GM19240 (cell line): ENCODE measurements at regions not wholly inside any gene's neighbourhood (a gene's known extent, or its start where the extent isn't known, plus 50 kb on each side); places are given as distances from the start of the nearest gene placed in this dataset.

Experiments used
- DNase-seq: peaks from one replicate; pipeline ENCODE4 v3.0.0; 2011; ENCODE audit warnings: low spot score; ENCODE audit not compliant: insufficient read length

DNA sequence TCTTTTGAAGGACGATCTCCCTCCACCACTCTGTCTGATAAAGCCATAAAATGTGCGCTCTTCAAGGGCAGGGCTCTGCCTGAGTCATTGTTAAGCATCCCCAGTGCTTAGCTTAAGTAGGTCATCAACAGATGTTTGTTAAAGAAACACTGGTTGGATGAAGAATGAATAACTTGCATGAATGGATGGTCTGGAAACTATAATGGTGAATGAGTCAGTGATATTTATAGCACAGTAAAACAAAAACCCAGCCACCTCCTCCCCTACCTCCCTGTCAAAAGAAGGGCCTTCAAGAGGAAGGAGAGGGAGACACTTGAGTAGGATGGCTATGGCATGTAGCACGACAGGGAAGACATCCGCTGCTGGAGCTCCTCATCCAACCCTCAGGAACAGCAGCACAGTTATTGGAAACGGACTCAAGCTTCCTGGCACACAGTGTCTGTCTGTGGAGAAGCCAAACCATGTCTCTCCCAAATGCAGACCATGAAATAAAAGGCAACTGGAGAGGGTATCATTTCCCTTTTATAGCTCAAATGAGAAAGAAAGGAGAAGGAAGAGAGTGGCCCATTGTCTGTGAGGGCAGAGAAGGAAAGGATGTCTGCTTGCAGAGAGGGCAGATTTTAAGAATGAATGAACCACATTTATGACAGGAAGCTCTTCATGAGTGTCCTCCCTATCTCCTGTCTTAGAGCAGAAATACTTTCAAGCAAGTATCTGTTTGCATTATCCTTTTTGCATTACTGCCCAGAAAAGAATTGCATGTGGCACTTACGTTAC, 183.5 kb upstream of the UBL3 start:
- no peak for DNase-seq

DNA sequence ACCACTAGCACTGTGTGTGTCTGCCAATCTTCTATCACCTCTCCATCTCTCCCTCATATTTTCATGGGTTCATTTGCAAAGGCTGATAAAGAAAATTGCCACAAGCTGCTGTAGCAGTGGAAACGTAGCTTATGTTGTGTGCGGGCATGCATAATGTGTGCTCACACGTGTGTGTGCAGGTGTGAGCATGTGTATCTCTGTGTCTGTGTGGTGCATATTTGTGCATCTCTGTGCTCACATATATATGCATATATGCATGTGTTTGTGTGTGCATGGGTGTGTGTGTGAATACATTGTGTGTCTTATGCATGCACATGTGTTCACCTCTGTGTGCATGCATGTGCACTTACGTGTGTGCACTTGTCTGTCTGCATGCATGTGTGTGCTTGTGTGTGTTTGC, 181.8 kb upstream of the UBL3 start:
- DNase-seq = no peak

DNA sequence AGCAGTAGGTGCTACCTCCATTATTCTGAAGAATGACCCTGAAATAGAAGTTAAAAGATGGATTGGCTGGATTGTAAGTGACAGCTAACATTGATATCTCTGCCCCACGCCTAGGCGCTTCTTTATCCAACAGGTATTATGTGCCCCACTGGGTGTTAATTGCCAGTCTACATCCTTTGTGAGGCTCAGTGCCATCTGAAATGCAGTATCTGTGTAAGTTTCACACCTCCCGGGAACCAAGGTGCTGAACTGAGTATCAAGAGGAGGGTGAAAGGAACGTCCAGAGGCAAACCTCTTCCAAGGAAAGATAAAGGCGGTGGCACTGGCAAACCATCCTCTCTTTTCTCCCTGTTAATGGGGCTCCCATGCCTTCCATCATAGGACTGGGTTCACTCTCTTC, 181.1 kb upstream of the UBL3 start:
- no peak for DNase-seq

DNA sequence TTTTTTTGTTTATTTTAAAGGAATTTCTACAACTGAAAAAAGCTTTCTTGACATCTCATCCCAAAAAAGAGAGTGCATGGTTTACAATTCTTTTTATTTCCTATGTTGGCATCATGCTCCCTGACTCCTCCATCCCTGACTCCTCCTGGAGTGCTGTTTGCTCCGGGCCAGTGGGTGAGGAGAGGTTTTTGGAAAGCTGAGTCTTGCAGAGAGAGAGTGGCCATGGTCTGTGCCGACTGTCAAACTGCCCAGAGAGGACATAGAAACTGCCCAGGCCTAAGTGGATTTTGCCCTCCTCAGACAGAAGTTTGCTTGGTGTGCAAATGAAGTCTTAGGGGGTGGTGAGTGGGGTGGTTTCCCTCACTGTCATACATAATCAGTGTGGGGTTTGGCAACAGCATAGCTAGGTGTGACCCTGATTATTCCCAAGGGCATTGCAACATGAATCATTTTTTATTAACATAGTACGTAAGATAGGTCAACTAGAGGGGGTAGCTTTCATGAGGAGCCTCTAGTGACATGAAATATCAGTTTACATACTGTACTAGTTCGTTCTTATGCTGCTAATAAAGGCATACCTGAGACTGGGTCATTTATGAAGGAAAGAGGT, 179.8 kb upstream of the UBL3 start:
- no peak for DNase-seq

DNA sequence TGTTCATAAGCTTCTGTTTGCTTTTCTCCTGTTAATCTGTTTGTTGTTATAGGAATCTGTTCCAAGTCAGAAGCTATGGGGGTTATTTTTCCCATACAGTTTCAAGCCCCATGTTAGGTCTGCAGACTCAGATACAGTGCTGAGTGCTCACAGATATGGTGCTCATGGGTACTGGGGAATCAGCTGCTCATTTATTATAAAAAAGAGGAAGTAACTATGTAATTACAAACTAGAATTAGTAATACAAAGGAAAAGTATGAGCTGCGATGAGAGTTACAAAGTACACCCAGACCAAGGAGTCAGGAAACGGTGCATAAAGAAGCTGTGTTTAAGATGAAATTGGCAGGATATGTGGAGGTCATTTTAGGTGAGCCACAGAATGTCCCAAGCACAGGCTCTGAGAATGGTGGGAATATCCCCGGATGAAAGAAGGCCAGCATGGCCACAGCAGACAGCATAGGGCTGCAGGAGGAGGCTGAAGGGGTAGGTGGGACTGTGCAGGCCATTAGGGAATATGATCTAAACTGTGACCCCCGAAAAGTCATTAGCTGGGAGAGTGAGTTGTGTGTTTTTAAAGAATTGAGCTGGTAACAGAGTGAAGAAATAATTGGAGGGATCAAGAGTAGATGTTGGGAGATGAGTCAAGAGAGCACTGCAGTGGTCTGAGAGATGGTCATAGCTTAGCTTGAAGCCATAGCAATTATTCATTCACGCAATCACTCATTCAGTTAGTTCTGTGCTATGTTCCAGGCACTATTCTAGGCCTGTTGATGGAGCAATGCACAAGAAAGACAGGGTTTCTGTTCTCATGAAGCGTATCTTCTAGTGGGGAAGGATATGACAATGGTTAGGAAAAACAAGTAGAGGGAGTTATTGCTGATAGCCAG, 177.4 kb upstream of the UBL3 start:
- DNase-seq = no peak

DNA sequence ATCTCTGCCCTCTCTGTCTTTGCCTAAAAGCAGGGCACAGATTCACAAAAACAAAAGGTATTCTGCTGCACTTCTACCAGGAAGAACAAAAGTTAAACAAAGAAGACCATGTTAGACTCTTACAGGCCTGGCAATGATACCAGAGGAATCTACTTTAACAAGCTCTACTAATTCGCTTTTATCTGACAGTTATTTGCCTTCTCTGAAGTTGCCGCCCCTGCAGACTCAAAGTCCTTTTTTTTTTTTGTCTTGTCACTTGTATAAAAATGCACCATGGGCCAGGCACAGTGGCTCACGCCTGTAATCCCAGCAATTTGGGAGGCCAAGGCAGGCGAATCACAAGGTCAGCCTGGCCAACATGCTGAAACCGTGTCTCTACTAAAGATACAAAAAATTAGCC, 176.5 kb upstream of the UBL3 start:
- no peak for DNase-seq

DNA sequence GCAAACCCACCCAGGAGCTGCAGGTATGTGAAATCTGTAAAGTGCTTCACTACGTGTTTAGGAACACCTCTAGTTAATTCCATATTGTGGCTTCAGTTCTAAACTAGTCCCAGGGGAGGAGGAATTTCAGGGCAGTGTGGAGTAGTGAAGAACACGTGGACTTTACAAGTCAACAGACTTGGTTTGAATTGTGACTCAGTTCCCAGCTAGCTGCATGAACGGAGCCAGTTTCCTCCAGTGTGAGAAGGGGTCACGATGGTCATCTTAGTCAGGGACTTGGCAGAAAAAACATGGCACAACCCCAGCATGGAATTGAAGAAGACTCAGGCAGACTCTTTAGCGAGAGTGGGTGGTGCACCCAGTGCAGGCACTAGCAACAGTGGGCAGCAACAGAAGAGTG, 175.7 kb upstream of the UBL3 start:
- no peak for DNase-seq

DNA sequence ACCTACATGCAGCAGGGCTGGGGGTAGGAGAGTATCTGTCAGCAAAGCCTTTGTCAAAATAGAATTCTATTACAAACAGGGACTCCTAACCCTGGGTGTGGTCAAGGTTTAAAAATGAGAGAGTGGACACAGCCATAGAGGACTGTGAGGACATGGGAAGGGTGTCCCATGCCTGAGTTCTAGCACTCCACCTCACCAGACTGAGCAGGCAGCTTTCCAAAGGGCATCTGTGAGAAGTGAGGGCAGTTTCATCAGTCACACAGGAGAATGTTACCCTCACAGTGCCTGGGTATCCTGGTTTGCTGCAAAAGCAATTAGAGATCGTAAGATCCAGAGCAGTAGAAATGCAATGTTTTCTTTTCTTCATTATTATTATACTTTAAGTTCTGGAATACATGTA, 174.9 kb upstream of the UBL3 start:
- DNase-seq = no peak

DNA sequence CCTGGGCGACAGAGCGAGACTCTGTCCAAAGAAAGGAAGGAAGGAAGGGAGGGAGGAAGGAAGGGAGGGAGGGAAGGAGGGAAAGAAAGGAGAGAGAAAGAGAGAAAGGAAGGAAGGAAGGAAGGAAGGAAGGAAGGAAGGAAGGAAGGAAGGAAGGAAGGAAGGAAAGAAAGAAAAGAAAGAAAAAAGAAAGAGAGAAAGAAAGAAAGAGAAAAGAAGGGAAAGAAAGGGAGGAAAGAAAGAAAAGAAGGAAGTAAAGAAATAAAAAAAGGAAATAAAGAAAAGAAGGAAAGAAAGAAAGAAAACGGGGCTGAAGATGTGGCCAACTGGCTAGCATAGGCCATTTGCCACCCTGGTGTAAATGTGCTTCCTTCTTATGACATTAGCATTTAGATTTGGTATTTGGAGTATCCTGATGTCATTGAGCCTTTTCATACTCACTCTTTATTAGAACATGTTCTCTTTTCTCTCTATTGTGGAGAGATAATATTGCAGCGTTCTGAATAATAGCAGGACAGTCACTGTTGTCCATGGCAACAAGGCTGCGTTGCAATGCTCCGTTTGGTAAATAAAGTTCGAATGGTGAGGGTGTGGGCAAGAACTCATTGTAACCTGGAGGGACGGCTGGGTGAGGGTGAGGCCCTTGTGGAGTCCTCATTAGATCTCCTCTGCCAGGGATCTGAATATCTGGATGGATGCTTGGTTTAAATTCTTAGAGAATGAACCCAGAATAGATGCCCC, 173.9 kb upstream of the UBL3 start:
- DNase-seq = no peak

DNA sequence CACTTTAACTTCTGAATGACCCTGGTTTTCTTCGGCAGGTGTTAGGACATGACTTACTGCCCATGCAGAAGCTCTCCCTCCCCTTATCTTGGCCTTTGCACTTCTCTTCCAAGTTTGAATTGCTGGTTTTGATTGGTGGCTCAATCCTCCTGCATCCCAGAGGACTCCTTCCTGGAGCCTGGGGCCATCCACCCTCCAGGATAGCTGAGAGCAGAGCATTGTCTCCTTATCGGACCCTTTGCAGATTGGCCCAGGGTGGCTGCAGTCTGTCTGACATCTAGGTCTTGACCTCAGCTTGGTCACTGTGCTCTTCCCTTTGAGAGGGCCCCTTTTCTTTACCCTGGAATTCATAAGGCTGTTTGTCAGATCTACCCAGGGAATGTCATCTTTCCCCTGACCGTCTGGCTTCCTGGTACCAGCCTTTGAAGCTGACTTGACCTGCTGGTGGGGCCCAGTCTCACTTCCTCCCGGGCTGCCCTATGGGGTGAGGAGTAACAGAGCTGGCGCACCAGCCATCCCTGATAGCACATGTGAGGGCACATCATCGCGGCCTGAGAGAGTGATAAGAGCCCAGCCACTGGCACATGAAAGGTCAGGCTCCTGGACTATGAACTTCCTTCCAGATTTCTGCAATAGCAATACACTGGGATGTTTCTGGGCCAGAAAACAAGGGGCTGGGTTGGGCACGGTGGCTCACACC, 172.9 kb upstream of the UBL3 start:
- DNase-seq = no peak

DNA sequence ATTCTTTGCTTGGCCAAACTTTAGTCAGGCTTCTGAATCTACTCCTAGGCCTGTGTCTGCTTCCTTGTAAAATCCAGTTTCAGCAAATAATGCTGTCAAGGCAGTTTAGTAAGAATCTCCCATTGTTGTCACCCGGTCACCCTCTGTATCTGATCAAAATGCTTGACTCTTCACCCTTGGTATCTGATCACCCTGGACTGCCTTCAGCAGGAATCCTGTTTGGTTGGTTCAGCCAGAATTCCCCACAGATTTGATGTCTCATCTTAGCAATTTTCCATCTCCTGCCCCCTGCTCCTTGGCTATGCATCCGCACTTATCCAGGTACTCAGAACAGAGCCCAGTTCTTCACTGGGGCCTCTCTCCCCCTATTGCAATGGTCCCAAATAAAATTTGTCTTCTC, 172.4 kb upstream of the UBL3 start:
- DNase-seq = no peak

DNA sequence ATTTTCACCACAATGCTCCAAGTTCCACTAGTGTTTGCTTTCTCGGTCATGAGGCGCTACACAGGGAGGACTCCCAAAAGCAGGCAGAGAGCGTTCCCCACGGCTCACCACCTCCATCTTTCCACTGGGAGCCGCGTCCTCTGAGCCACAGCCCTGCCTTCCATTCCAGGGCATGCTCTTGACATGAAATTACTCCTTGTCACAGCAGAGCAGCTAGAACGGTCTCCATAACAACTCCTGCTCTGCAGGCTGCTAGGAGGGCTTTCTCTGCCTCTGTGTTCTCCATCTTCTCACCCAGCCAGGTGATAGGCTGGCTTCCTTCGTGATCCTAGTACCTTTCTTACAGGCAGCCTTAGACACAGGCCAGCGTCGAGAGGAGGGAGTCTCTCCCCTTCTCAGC, 171.8 kb upstream of the UBL3 start:
- no peak for DNase-seq

DNA sequence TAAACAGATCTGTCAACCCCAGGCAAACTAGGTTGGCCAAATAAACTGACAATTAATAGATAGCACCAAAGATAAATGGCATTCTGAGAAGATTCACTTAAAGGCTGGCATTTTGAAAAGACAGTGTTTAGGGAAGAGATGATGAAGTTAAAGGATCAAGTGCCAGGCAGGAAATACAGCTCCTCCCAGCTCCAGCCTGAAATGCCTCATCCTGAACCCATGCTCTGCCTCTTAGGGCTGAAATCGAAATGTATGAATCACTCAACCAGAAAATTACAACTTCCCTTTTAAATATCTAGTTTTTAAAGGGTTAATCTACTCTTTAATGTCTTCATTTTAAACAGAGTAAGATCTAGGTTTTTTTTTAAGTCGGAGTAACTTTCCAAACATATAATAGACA, 171.2 kb upstream of the UBL3 start:
- DNase-seq = no peak

DNA sequence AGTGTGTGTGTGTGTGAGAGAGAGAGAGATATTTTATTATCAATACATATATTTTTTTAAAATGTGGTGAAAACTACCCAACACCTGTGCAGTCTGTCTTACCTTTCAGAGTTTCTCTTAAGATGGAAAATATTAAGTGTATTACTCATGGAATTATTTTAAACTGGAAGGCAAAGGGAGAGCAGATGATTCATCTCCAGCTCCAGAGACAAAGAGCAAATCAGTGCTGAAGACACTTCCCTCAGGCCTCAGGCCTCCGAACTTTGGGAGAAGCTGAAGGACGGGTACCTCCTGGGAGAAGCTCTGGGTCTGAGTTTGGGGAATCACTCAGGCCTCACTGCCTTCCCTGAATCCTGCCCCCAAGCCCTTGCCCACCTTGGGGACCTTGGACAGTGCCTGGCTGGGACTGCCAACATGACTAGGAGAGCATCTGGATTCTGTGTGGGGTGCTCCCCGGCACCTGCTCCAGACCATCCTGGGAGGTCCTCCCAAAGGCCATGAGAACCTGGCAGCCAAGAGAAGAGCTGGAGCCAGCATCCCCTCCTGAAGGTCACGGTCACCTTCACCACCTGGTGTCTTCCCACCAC, 170.4 kb upstream of the UBL3 start:
- no peak for DNase-seq

DNA sequence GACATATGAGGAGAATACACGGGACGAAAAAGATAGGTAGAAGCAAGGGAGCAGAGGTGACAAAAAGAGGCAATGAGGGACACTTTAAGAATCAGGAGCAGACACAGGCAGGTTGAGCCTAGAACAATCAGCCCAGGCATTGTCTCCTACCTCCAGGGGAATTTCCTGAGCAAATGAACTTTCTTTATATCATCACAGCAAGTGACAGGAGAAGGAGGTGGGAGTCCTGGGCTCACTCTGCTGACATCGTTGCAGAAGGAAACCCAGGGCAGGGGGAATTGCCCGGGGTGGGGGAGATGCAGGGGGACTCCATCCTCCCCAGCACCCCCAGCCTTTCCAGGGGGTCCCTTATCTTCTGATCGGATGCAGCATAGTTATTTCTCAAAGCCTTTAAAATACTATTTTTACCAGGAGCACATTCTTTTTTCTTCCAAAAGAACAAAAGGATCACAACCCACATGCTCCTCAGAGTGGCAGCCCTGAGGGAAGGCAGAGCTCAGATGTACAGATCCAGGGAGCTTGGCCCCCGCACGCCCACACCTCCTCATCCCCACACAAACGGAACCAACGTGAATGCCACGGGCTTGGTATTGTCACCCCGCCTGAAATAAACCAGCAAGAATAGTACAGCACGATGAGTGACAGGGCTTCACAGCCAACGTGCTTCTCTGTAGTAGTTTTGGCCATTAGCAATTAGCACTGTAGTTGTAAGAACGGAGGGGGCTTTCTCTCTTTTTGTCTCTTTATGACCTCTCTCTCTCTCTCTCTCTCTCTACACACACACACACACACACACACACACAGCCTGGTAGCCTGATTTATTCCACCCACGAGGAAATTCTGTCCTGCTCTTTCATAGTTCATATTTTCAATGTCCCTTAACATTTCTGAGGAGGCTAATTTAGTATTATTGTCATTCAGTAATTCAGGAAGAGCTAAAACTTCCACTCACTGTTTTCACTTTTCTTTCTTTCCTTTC, 169.5 kb upstream of the UBL3 start:
- DNase-seq = no peak

DNA sequence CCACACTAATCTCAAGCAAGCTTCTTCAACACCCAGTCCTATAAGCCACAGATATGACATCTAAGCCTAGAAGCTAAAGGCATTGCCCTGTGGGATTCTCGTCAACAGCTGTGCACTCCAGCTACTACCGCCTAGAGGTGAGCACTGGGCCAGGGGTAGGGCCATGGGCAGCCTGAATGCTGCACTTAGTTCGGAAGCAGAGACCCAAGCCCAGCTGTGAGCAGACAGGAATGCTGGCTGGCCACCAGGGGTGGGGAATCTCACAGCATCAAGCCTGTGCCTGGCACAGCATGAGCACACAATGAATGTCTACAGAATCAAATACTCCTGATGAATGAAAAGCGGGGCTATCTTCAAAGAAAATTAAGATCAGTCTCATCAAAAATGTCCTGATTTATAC, 167.5 kb upstream of the UBL3 start:
- no peak for DNase-seq

DNA sequence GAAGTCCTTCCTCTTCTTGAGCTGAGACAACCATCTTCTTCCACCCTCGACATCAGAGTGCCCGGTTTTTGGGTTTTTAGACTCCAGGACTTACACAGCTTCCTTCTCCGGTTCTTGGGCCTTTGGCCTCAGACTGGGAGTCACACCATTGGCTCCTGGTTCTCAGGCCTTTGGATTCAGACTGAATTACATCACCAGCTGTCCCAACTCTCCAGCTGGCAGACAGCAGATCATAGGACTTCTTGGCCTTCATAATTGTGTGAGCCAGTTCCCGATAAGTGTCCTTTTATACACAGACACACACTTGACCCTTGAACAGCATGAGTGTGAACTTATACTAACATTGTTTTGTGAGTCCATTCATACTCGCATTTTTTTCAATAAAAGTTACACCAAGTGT, 166.0 kb upstream of the UBL3 start:
- no peak for DNase-seq

DNA sequence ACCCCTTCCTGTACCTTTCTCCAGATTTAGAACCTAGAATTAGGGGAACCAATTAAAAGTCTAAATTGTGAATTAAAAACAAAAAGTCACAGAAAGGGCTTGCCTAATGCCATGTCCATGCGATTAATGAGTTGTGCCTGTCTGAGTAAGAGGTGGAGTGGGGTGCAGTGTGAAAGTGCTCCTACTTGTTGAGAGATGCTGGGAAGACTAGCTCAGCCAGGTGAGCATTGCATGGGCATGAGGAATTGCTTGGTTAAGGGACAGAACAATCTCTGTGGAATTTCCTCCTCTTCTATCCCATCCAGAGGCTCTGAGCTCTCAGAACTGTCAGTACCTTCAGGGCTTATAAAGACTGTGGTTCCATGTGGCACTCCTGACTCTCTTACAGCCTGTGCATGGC, 159.0 kb upstream of the UBL3 start:
- no peak for DNase-seq

DNA sequence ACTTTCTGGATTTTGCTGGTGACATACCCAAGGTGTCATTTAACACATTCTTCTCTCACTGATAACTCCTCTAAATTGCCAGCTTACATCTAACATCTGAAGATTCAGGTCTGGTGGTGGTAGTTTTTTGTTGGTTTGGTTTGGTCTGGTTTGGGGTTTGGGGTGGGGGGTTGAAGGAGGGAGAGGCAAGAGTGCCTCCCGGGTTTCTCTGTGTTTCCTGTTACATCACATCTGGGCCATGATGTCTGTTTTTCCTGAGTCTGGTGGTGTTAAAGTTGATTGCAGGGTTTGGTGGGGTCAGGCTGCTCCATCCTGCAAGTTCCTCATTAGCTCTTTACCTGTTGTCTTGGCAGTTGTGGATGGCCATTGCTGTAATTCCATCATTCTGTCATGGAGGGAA, 155.8 kb upstream of the UBL3 start:
- no peak for DNase-seq

DNA sequence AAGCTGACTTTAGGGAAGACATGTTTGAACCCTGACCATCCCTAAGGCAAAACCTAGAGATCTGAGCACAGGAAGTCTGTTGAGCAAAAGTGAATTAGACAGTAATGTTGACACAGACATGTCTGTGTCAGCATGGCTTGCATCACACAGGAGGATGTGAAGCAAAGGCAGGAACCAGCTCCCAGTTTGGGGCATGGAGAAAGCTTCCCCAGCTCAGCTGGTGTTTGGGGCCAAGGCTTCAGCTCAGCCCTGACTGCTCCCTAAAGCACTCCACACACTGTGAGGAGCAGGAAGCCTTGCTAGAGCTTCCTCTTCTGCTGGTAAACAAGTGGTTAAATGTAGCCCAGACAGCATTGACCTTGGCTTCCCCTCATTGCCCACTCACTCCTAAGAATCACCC, 153.8 kb upstream of the UBL3 start:
- DNase-seq = no peak
